Activated B cell treated with CpG ODN at 0.5 μM for 24 hours (primary cell): ENCODE measurements at regions not wholly inside any gene's neighbourhood (a gene's known extent, or its start where the extent isn't known, plus 50 kb on each side); places are given as distances from the start of the nearest gene placed in this dataset.

Source experiments
- ATAC-seq: fragments of 200-7000 bp; cut with Tn5 transposase; one replicate; pipeline ENCODE4 v1.10.0; 2021; ENCODE audit warnings: low read depth, mild to moderate bottlenecking, moderate library complexity
- CTCF ChIA-PET: fragments of 350-600 bp; sonication (Branson Sonifier 250); formaldehyde crosslinking; loops from one replicate; lab custom pipeline; 2021; ENCODE audit warnings: antibody characterized with exemption; lab: Charles Lee
- POLR2A ChIA-PET: fragments of 350-600 bp; sonication (Branson Sonifier 250); formaldehyde crosslinking; loops from one replicate; lab custom pipeline; 2021; ENCODE audit warnings: antibody characterized with exemption; lab: Charles Lee
- DNase-seq: peaks from one replicate; pipeline ENCODE4 v3.0.0; 2022
- H3K27ac Mint-ChIP-seq: one replicate; pipeline ENCODE4 v1.8.0; 2020; ENCODE audit warnings: mixed read lengths
- H3K27me3 Mint-ChIP-seq: one replicate; pipeline ENCODE4 v1.8.0; 2021; ENCODE audit warnings: mixed read lengths
- H3K36me3 Mint-ChIP-seq: one replicate; pipeline ENCODE4 v1.8.0; 2021; ENCODE audit warnings: low read depth, mixed read lengths
- H3K4me1 Mint-ChIP-seq: one replicate; pipeline ENCODE4 v1.8.0; 2021; ENCODE audit warnings: mixed read lengths
- H3K4me3 Mint-ChIP-seq: one replicate; pipeline ENCODE4 v1.8.0; 2020; ENCODE audit warnings: mild to moderate bottlenecking, mixed read lengths
- H3K9me3 Mint-ChIP-seq: one replicate; pipeline ENCODE4 v1.8.0; 2020; ENCODE audit warnings: mixed read lengths
- intact Hi-C: fragments of 100-400 bp; cut with micrococcal nuclease; formaldehyde crosslinking; loops from one replicate; pipeline ENCODE4 v1.15.1; 2024
- TF ChIP-seq, protein P1 (sequence below): fragments of 200-600 bp; IDR thresholded peaks from one replicate; pipeline ENCODE4 v1.8.0; 2022; ENCODE audit warnings: antibody characterized with exemption, mild to moderate bottlenecking

DNA sequence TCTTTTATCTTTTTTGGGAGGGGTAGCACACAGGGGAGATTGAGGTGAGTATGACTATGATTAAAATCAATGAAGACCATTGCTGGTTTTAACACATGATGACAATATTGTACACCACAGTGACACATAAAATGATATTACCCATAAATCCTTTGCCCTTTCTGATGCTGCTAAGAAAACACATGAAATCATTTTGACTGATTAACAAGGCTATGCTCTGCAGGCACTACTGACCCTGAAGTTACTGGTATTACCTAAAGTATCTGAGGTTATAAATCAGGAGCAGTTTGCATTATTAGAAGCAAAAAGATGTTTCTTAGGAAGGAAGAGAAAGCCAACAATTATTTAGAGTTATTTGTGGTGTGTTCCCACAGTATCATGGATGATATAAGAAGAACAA, 701.2 kb upstream of the PTBP2 start:
- Mint-ChIP-seq H3K27me3 (no peaks in the 10 kb centered on the region), H3K9me3 (peaks cover 8% of the 10 kb centered on the region), H3K36me3 (no peaks in the 10 kb centered on the region), H3K4me3 (no peak overlapping the region), H3K4me1 (no peaks in the 10 kb centered on the region), H3K27ac (no peak overlapping the region)
- intact Hi-C loops: no loop called here
- POLR2A ChIA-PET: no interaction called here
- ATAC-seq: no peak
- CTCF ChIA-PET: no interaction called here
- no peak for DNase-seq
- TF ChIP-seq, protein P1, sequence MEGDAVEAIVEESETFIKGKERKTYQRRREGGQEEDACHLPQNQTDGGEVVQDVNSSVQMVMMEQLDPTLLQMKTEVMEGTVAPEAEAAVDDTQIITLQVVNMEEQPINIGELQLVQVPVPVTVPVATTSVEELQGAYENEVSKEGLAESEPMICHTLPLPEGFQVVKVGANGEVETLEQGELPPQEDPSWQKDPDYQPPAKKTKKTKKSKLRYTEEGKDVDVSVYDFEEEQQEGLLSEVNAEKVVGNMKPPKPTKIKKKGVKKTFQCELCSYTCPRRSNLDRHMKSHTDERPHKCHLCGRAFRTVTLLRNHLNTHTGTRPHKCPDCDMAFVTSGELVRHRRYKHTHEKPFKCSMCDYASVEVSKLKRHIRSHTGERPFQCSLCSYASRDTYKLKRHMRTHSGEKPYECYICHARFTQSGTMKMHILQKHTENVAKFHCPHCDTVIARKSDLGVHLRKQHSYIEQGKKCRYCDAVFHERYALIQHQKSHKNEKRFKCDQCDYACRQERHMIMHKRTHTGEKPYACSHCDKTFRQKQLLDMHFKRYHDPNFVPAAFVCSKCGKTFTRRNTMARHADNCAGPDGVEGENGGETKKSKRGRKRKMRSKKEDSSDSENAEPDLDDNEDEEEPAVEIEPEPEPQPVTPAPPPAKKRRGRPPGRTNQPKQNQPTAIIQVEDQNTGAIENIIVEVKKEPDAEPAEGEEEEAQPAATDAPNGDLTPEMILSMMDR: no peak

DNA sequence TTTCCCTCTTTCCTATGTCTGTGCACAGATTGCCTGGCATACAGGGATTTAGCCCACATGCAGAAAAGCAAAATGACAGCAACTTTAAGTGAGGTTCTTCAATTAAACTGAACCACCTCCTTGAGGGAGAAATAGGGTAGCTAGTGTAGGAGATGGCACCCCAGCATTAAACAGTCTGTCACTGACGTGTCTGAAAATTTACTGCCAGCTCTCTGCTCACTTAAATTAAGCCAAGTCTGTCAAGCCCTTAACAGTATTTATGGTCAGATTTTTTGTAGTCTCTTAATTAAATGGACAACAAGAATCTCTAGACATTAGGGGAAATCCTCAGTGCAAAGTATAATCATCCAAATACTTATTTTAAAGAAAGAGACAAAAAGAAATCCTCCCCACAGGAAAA, 696.5 kb upstream of the PTBP2 start:
- intact Hi-C loops: no loop called here

DNA sequence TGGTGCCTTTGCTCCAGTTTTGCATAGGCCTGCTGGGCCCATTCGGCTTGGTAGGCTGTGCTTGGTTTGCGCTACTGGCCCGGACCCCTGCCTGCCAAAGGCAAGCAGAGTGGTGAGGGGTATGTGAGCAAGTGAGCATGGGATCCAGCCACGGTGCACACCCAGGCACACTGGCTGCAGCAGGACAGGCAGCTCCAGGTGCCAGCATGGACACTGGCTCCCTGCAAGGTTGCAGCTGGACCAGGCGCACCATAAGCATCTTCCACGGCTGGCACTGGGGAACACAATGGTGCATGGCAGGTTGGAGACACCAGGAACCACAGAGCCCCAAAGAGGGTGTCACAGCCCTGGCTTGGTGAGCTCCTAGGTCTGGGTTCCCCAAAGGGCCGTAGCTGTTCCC, 693.5 kb upstream of the PTBP2 start:
- Mint-ChIP-seq H3K9me3 (peaks cover 5% of the 10 kb centered on the region), H3K4me3 (no peak overlapping the region), H3K27ac (no peak overlapping the region), H3K4me1 (no peaks in the 10 kb centered on the region), H3K27me3 (no peaks in the 10 kb centered on the region), H3K36me3 (no peaks in the 10 kb centered on the region)
- intact Hi-C loops: no loop called here
- TF ChIP-seq, protein P1: no peak
- ATAC-seq (no peak), DNase-seq (no peak)
- ChIA-PET POLR2A (no interaction called here), CTCF (no interaction called here)

More for the DNA sequence above, 696.5 kb upstream of the PTBP2 start:
- DNase-seq: no peak
- no peaks in the 10 kb centered on the region for H3K36me3 Mint-ChIP-seq
- ChIA-PET CTCF (no interaction called here), POLR2A (no interaction called here)
- ATAC-seq: no peak
- no peak overlapping the region for H3K27ac Mint-ChIP-seq
- peaks cover 8% of the 10 kb centered on the region for H3K9me3 Mint-ChIP-seq
- no peaks in the 10 kb centered on the region for H3K4me1 Mint-ChIP-seq
- H3K27me3 Mint-ChIP-seq: no peaks in the 10 kb centered on the region
- TF ChIP-seq, protein P1: no peak
- H3K4me3 Mint-ChIP-seq: no peak overlapping the region

DNA sequence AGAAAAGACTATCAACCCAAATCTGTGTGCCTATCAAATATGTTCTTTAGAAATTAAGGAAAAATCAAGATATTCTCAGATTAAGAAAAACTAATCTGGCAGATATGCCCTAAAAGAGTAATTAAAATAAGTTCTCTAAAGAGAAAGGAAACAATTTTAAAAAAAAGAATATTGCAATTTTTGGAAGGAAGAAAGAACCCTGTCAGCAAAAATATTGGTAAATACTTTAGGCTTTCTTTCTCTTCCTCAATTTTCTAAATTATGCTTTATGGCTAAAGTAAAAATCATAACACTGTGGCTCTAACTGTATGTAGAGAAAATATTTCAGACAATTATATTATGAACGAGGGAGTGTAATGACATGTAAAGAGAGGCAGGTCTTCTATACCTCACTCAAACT, 691.3 kb upstream of the PTBP2 start:
- intact Hi-C loops: no loop called here
- CTCF ChIA-PET: no interaction called here
- H3K27me3 Mint-ChIP-seq: no peaks in the 10 kb centered on the region
- H3K27ac Mint-ChIP-seq: no peak overlapping the region
- TF ChIP-seq, protein P1: no peak
- DNase-seq (no peak), ATAC-seq (no peak)
- POLR2A ChIA-PET: no interaction called here
- no peaks in the 10 kb centered on the region for H3K36me3 Mint-ChIP-seq
- peaks cover 2% of the 10 kb centered on the region for H3K9me3 Mint-ChIP-seq
- H3K4me3 Mint-ChIP-seq: no peak overlapping the region
- no peaks in the 10 kb centered on the region for H3K4me1 Mint-ChIP-seq

DNA sequence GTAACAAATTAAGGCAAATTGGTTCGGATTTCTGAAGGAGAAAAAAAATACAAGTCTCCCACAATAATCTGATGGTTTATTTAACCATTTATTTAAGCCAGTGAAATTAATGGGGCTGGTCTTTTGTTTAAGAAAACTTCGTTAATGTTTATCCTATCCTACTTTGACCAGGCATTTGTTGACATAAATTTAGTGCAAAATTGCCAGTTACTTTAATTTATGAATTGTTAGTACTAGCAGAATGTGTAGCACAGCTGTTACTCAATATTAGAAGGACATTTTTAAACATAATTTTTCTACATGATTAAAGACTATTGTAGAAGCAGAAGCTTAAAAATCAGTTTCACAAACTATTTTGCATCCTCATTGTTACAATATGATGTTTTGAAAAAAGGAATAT, 687.6 kb upstream of the PTBP2 start:
- ATAC-seq (no peak), DNase-seq (no peak)
- intact Hi-C loops: no loop called here
- no peak overlapping the region for H3K4me3 Mint-ChIP-seq
- H3K27me3 Mint-ChIP-seq: no peaks in the 10 kb centered on the region
- POLR2A ChIA-PET: no interaction called here
- H3K4me1 Mint-ChIP-seq: no peaks in the 10 kb centered on the region
- no peaks in the 10 kb centered on the region for H3K36me3 Mint-ChIP-seq
- CTCF ChIA-PET: no interaction called here
- no peak overlapping the region for H3K27ac Mint-ChIP-seq
- peaks cover 2% of the 10 kb centered on the region for H3K9me3 Mint-ChIP-seq
- TF ChIP-seq, protein P1: no peak
